ENCODE measurements at regions not wholly inside any gene's neighbourhood (a gene's known extent, or its start where the extent isn't known, plus 50 kb on each side); places are given as distances from the start of the nearest gene placed in this dataset.

GRCh38 chr2:146741260-146741659 lies 1103.6 kb upstream of the ACVR2A start:
- TF ChIP-seq CTCF (conservative IDR thresholded peaks at IDR 0.05; ENCODE audit: low read depth, low read length): no peak
- no peak for TF ChIP-seq EZH2 (IDR thresholded peaks at IDR 0.05; ENCODE audit: borderline replicate concordance, low read depth, low read length, poor library complexity, severe bottlenecking)
